Stimulated activated CD8-positive, alpha-beta memory T cell treated with anti-CD3 and anti-CD28 coated beads, Interleukin-7, amount 100 ng/mL, for 24 hours (primary cell): ENCODE measurements at regions not wholly inside any gene's neighbourhood (a gene's known extent, or its start where the extent isn't known, plus 50 kb on each side); places are given as distances from the start of the nearest gene placed in this dataset.

Source experiments
- DNase-seq: peaks from one replicate; pipeline ENCODE4 v3.0.0-alpha.2; 2020; ENCODE audit warnings: low read depth

- DNase-seq: no peak
Observed at GRCh38 chr6:111958534-111958933, 85.3 kb upstream of the FYN start.

GRCh38 chr6:111959766-111960165 is 86.5 kb upstream of the FYN start:
- no peak for DNase-seq

GRCh38 chr6:111967131-111967530 is 86.8 kb upstream of the CCN6 start:
- DNase-seq: no peak

GRCh38 chr6:111970426-111970825 is 83.5 kb upstream of the CCN6 start:
- no peak for DNase-seq

- DNase-seq: no peak
Observed at GRCh38 chr6:111971181-111971841, 82.6 kb upstream of the CCN6 start.

- no peak for DNase-seq
Observed at GRCh38 chr6:111971866-111972532, 81.9 kb upstream of the CCN6 start.

- no peak for DNase-seq
Observed at GRCh38 chr6:111972745-111973117, 81.2 kb upstream of the CCN6 start.

- DNase-seq: no peak
Observed at GRCh38 chr6:111973118-111973761, 80.7 kb upstream of the CCN6 start.

GRCh38 chr6:111973927-111974639 is 79.8 kb upstream of the CCN6 start:
- no peak for DNase-seq

- DNase-seq: no peak
Observed at GRCh38 chr6:111975466-111975865, 78.4 kb upstream of the CCN6 start.

GRCh38 chr6:111976139-111976538 is 77.8 kb upstream of the CCN6 start:
- DNase-seq: no peak

GRCh38 chr6:111978532-111979149 is 75.3 kb upstream of the CCN6 start:
- DNase-seq: no peak

- DNase-seq: no peak
Observed at GRCh38 chr6:111979633-111980032, 74.3 kb upstream of the CCN6 start.

GRCh38 chr6:111980143-111980542 is 73.8 kb upstream of the CCN6 start:
- no peak for DNase-seq

GRCh38 chr6:111980971-111981840 is 72.7 kb upstream of the CCN6 start:
- no peak for DNase-seq

GRCh38 chr6:111982681-111983080 is 71.2 kb upstream of the CCN6 start:
- no peak for DNase-seq

- no peak for DNase-seq
Observed at GRCh38 chr6:111983193-111983592, 70.7 kb upstream of the CCN6 start.

- DNase-seq: no peak
Observed at GRCh38 chr6:111984081-111984480, 69.8 kb upstream of the CCN6 start.

- no peak for DNase-seq
Observed at GRCh38 chr6:111984516-111985201, 69.2 kb upstream of the CCN6 start.

- DNase-seq: no peak
Observed at GRCh38 chr6:111985202-111985731, 68.6 kb upstream of the CCN6 start.

- DNase-seq: no peak
Observed at GRCh38 chr6:111986651-111987050, 67.3 kb upstream of the CCN6 start.
